ENCODE measurements at regions not wholly inside any gene's neighbourhood (a gene's known extent, or its start where the extent isn't known, plus 50 kb on each side); places are given as distances from the start of the nearest gene placed in this dataset.

DNA sequence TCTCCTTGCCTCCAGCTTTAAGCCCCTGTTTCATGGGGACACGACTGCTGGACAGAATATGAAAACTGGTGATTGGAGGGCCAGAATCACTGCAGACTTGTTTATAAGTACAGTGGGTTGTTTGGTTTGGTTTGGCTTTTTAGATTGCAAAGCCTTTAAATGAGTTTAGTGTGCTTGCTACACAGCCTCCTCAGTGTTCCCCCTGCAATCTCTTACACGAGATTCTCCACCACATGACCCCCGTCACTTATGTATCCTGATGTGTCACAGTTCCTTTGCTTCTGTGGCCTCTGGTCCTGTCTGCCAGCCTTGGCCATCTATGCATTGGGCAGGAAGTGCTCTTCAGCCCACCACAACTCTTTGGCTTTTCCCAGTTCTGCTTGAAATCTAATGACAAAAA lies 103.7 kb upstream of the ANKRD1 start:
- TF ChIP-seq, protein P1, sequence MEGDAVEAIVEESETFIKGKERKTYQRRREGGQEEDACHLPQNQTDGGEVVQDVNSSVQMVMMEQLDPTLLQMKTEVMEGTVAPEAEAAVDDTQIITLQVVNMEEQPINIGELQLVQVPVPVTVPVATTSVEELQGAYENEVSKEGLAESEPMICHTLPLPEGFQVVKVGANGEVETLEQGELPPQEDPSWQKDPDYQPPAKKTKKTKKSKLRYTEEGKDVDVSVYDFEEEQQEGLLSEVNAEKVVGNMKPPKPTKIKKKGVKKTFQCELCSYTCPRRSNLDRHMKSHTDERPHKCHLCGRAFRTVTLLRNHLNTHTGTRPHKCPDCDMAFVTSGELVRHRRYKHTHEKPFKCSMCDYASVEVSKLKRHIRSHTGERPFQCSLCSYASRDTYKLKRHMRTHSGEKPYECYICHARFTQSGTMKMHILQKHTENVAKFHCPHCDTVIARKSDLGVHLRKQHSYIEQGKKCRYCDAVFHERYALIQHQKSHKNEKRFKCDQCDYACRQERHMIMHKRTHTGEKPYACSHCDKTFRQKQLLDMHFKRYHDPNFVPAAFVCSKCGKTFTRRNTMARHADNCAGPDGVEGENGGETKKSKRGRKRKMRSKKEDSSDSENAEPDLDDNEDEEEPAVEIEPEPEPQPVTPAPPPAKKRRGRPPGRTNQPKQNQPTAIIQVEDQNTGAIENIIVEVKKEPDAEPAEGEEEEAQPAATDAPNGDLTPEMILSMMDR (IDR thresholded peaks at IDR 0.05): no peak
- no peak for TF ChIP-seq EZH2 (IDR thresholded peaks at IDR 0.05; ENCODE audit: borderline replicate concordance, insufficient read depth, low read depth, low read length, poor library complexity, severe bottlenecking)

All from B cell (primary cell).